Smooth muscle cell (in vitro differentiated cells): ENCODE measurements at regions not wholly inside any gene's neighbourhood (a gene's known extent, or its start where the extent isn't known, plus 50 kb on each side); places are given as distances from the start of the nearest gene placed in this dataset.

Experiments used
- DNase-seq: peaks from one replicate; lab custom pipeline; 2025; ENCODE audit not compliant: unreplicated experiment; lab: John Stamatoyannopoulos, UW
- H2AFZ ChIP-seq: fragments of 200-600 bp; sonication (generic); 2 replicates; pipeline ENCODE4 v1.6.0; 2016; ENCODE audit warnings: antibody characterized with exemption, low read depth, mild to moderate bottlenecking
- H3F3A ChIP-seq: fragments of 200-600 bp; sonication (generic); 2 replicates; pipeline ENCODE4 v1.6.0; 2017; ENCODE audit warnings: antibody characterized with exemption, low read depth
- H3K27ac ChIP-seq: fragments of 200-600 bp; sonication (generic); 2 replicates; pipeline ENCODE4 v1.5.1; 2016; ENCODE audit warnings: low read depth, mild to moderate bottlenecking
- H3K27me3 ChIP-seq: fragments of 200-600 bp; sonication (generic); 2 replicates; pipeline ENCODE4 v1.6.1; 2016; ENCODE audit warnings: low read depth, mild to moderate bottlenecking
- H3K36me3 ChIP-seq: fragments of 200-600 bp; sonication (generic); 2 replicates; pipeline ENCODE4 v1.5.1; 2016; ENCODE audit warnings: low read depth
- H3K4me1 ChIP-seq: fragments of 200-600 bp; sonication (generic); 2 replicates; pipeline ENCODE4 v1.5.1; 2016; ENCODE audit warnings: low read depth
- H3K4me2 ChIP-seq: fragments of 200-600 bp; sonication (generic); 2 replicates; pipeline ENCODE4 v1.6.0; 2016; ENCODE audit warnings: mild to moderate bottlenecking
- H3K4me3 ChIP-seq: fragments of 200-600 bp; sonication (generic); 2 replicates; pipeline ENCODE4 v1.5.1; 2016; ENCODE audit warnings: mild to moderate bottlenecking
- H3K79me2 ChIP-seq: fragments of 200-600 bp; sonication (generic); 2 replicates; pipeline ENCODE4 v1.6.0; 2016; ENCODE audit warnings: low read depth, mild to moderate bottlenecking
- H3K9ac ChIP-seq: fragments of 200-600 bp; sonication (generic); 2 replicates; pipeline ENCODE4 v1.6.0; 2016; ENCODE audit warnings: low read depth
- H3K9me3 ChIP-seq: fragments of 200-600 bp; sonication (generic); replicated peaks from 2 replicates; pipeline ENCODE4 v1.5.1; 2016; ENCODE audit warnings: low read depth
- H4K20me1 ChIP-seq: fragments of 200-600 bp; sonication (generic); 2 replicates; pipeline ENCODE4 v1.6.0; 2016; ENCODE audit warnings: low read depth
- CTCF ChIP-seq: fragments of 200-600 bp; sonication (generic); IDR thresholded peaks from 2 replicates; pipeline ENCODE4 v1.5.1; 2017; ENCODE audit warnings: borderline replicate concordance, mild to moderate bottlenecking, antibody characterized with exemption; ENCODE audit not compliant: insufficient read depth, poor library complexity, severe bottlenecking
- WGBS: methylation state at CpG from one replicate; pipeline ENCODE4 v1.1.7; 2016; ENCODE audit warnings: low lambda C conversion rate; 5-methylcytosine and 5-hydroxymethylcytosine counted together

- Histone ChIP-seq H3K4me1 (no peaks in the 10 kb centered on the region), H3K4me2 (peak overlapping the region; percentile 17), H3K27ac (peak overlapping the region; percentile 46), H3K36me3 (no peaks in the 10 kb centered on the region), H3F3A (no peaks in the 10 kb centered on the region), H3K9me3 (no peaks in the 10 kb centered on the region), H3K27me3 (no peaks in the 10 kb centered on the region), H2AFZ (no peak overlapping the region), H3K79me2 (no peaks in the 10 kb centered on the region), H3K9ac (no peak overlapping the region), H3K4me3 (no peak overlapping the region), H4K20me1 (no peaks in the 10 kb centered on the region)
- TF ChIP-seq CTCF: no peak
- WGBS: 61% methylated on average over 14 of the region's 14 CpGs
- no peak for DNase-seq
Measured at GRCh38 chr20:17843246-17844132, 125.1 kb downstream of the SNX5 start.

DNA sequence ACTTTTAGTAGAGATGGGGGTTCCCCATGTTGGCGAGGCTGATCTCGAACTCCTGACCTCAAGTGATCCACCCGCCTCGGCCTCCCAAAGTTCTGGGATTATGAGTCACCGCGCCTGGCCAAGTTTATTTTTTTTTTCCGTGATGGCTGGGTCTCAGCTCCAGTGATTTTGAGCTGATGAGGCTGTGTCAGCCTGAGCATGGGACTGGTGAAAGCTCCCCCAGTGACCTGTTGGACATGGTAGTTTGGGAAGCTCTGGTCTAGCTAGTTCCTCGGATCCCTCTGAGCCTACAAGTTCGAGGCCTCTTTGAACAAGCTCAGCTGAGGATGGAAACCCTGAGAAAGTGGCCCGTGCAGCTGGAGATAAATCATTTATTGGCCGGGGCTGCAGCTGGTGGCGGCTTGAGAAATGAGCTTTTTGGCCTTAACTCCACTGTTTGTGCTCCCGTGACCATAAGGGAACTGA, 126.8 kb downstream of the SNX5 start:
- no peak overlapping the region for H2AFZ ChIP-seq
- TF ChIP-seq CTCF: no peak
- WGBS: 63% methylated on average over 13 of the region's 13 CpGs

GRCh38 chr20:17840423-17840822, 128.2 kb downstream of the SNX5 start:
- Histone ChIP-seq H3K4me3 (no peak overlapping the region), H2AFZ (no peak overlapping the region), H3K79me2 (no peaks in the 10 kb centered on the region), H3K27me3 (no peaks in the 10 kb centered on the region), H3K9ac (no peak overlapping the region), H3F3A (peaks cover 4% of the 10 kb centered on the region), H3K4me2 (no peak overlapping the region), H3K27ac (no peak overlapping the region), H3K36me3 (no peaks in the 10 kb centered on the region), H4K20me1 (no peaks in the 10 kb centered on the region), H3K9me3 (no peaks in the 10 kb centered on the region), H3K4me1 (peaks cover 9% of the 10 kb centered on the region)
- no peak for DNase-seq
- TF ChIP-seq CTCF: no peak
- WGBS: 98% methylated on average over 5 of the region's 5 CpGs

More for the DNA sequence above, 126.8 kb downstream of the SNX5 start:
- H3F3A ChIP-seq: no peaks in the 10 kb centered on the region
- H3K4me1 ChIP-seq: peaks cover 5% of the 10 kb centered on the region
- no peaks in the 10 kb centered on the region for H3K27me3 ChIP-seq
- no peaks in the 10 kb centered on the region for H4K20me1 ChIP-seq
- H3K27ac ChIP-seq: peak overlapping the region; percentile 46
- no peak overlapping the region for H3K4me3 ChIP-seq
- DNase-seq: no peak
- H3K4me2 ChIP-seq: no peak overlapping the region
- no peaks in the 10 kb centered on the region for H3K36me3 ChIP-seq
- H3K79me2 ChIP-seq: no peaks in the 10 kb centered on the region
- no peak overlapping the region for H3K9ac ChIP-seq
- H3K9me3 ChIP-seq: no peaks in the 10 kb centered on the region
